Psoas muscle (tissue), 7 donors: ENCODE measurements at regions not wholly inside any gene's neighbourhood (a gene's known extent, or its start where the extent isn't known, plus 50 kb on each side); places are given as distances from the start of the nearest gene placed in this dataset.

ENCODE experiments used
- ATAC-seq, 4 donors: fragments of 200-7000 bp; cut with Tn5 transposase; one replicate each; pipeline ENCODE4 v1.9.1; 2020; ENCODE audit warnings: moderate library complexity in 3 of 4, mild to moderate bottlenecking in 2 of 4
- DNase-seq, 2 donors: peaks; one replicate each; pipeline ENCODE4 v3.0.0-alpha.2; 2020
- H3K27ac ChIP-seq: fragments of 200-600 bp; one replicate; pipeline ENCODE4 v1.8.0; 2022
- H3K27me3 ChIP-seq, 3 donors: fragments of 200-600 bp in 1 of 3; one replicate each; pipeline versions ENCODE4 v1.6.1 to v1.8.0; 2013 to 2022; ENCODE audit warnings: low read length in 2 of 3, mild to moderate bottlenecking in 2 of 3, moderate library complexity in 1 of 3; ENCODE audit not compliant: insufficient read depth in 3 of 3
- H3K36me3 ChIP-seq, 2 donors: fragments of 200-600 bp in 1 of 2; one replicate each; pipeline versions ENCODE4 v1.6.1 to v1.8.0; 2013 to 2022; ENCODE audit warnings: low read depth in 1 of 2, mild to moderate bottlenecking in 1 of 2, moderate library complexity in 1 of 2; ENCODE audit not compliant: insufficient read depth in 1 of 2
- H3K4me1 ChIP-seq: fragments of 200-600 bp; one replicate; pipeline ENCODE4 v1.8.0; 2022
- H3K4me3 ChIP-seq: fragments of 200-600 bp; one replicate; pipeline ENCODE4 v1.8.0; 2022; ENCODE audit warnings: mild to moderate bottlenecking
- H3K9me3 ChIP-seq: fragments of 200-600 bp; one replicate; pipeline ENCODE4 v1.8.0; 2022
- CTCF ChIP-seq: fragments of 200-600 bp; IDR thresholded peaks from one replicate; pipeline ENCODE4 v1.8.0; 2022; ENCODE audit warnings: antibody characterized with exemption
- WGBS, 3 donors: extraction: QIAGEN DNeasy Blood & Tissue Kit; methylation state at CpG; one replicate each; pipeline versions ENCODE4 v1.1.6 to v1.1.7; 2013; 5-methylcytosine and 5-hydroxymethylcytosine counted together
- intact Hi-C, 2 donors: fragments of 100-400 bp; cut with DNase I; formaldehyde crosslinking; loops; one replicate each; pipeline versions ENCODE4 v1.11.0 to v1.14.2; 2022
- donor health status: healthy with polysubstance abuse.
- donor health status: DM: no; HTN: no; CAD: no; lungs with moderate emphysema.
- donor health status: Bipolar disorder and iron deficiency.
- donor health status: healthy.
- donor health status: DM: yes; HTN: yes; CAD: no.
- donor health status: DM: no; HTN: no; CAD: no.
- donor health status: DM: yes; HTN: yes; CAD: no.

DNA sequence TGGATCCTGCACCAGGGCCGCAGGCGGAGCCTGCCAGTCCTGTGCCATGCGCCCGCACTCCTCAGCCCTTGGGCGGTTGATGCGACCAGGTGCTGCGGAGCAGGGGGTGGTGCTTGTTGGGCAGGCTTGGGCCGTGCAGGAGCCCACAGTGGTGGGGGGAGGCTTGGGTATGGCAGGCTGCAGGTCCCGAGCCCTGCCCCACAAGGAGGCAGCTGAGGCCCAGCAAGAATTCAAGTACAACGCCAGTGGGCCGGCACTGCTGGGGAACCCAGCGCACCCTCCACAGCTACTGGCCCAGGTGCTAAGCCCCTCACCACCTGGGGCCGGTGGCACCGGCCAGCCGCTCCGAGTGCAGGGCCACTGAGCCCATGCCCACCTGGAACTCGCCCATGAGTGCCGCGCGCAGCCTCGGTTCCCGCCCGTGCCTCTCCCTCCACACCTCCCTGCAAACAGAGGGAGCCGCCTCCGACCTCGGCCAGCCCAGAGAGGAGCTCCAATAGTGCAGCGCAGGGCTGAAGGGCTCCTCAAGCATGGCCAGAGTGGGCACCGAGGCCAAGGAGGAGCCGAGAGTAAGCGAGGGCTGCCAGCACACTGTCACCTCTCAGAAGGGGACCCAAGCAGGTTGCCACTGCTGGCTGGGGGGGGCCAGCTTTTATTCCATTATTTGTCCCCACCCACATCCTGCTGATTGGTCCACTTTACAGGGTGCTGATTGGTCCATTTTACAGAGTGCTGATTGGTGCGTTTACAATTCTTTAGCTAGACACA is 339.0 kb upstream of the KLF3 start:
- WGBS, 3 donors = 92 to 97% (median 95%) methylated on average over 31 of the region's 31 CpGs
- intact Hi-C loops = loop anchor here (5.0 to 10.0 kb wide), 3 partner anchors 240 to 258 kb away; no protein-coding TSS in a partner anchor
- Histone ChIP-seq H3K4me1 (peaks cover 4% of the 10 kb centered on the region), H3K9me3 (no peaks in the 10 kb centered on the region), H3K4me3 (no peak overlapping the region), H3K27me3 (no peaks in the 10 kb centered on the region), H3K27ac (no peak overlapping the region), H3K36me3 (no peaks in the 10 kb centered on the region)
- TF ChIP-seq CTCF = no peak
- no peak for ATAC-seq
- DNase-seq = no peak

DNA sequence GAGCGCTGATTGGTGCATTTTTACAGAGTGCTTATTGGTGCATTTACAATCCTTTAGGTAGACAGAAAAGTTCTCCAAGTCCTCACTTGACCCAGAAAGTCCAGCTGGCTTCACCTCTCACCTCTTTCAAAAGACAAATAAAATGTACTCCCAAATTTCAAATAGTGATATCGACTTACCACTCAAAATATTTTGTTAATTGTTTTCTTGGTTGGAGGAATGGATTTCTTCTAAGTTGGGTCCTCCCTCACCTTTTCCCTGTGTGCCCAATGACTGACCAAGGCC is 338.4 kb upstream of the KLF3 start:
- Histone ChIP-seq H3K36me3 (no peaks in the 10 kb centered on the region), H3K4me3 (no peak overlapping the region), H3K4me1 (no peaks in the 10 kb centered on the region), H3K9me3 (no peaks in the 10 kb centered on the region), H3K27me3 (no peaks in the 10 kb centered on the region), H3K27ac (no peak overlapping the region)
- DNase-seq (no peak), ATAC-seq (no peak)
- no peak for TF ChIP-seq CTCF
- intact Hi-C loops = loop anchor here (10.0 kb wide), 2 partner anchors 239 to 251 kb away; no protein-coding TSS in a partner anchor
- 92 to 96% (median 94%) methylated on average over 2 of the region's 2 CpGs for WGBS, 3 donors

DNA sequence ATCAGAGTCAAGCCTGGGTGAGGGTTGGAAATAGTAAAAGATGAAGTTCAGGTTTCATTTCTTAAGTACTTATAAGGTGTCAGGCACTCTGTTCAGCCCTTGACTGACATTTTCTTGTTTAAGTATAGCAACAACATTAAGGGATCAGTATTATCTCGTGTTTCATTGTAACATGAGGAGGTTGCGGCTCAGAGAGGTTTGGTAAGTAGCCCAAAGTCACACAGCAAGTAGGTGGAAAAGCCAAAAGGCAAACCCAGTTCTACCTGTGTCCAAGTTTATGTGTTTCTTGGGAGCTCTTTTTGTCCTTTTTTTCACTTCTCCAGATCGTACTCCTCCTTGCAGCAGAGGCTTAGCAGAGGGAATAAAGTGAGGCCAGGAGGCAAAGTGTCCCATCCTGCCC is 337.5 kb upstream of the KLF3 start:
- no peak for TF ChIP-seq CTCF
- Histone ChIP-seq H3K27ac (no peak overlapping the region), H3K4me3 (no peak overlapping the region), H3K36me3 (no peaks in the 10 kb centered on the region), H3K4me1 (no peaks in the 10 kb centered on the region), H3K9me3 (no peaks in the 10 kb centered on the region), H3K27me3 (no peaks in the 10 kb centered on the region)
- ATAC-seq (no peak), DNase-seq (no peak)
- WGBS, 3 donors = 81 to 82% (median 82%) methylated on average over 3 of the region's 3 CpGs
- intact Hi-C loops = loop anchor here (10.0 kb wide), 2 partner anchors 238 to 252 kb away; no protein-coding TSS in a partner anchor

GRCh38 chr4:38327174-38327573 is 336.8 kb upstream of the KLF3 start:
- TF ChIP-seq CTCF = no peak
- ATAC-seq = no peak
- intact Hi-C loops = loop anchor here (10.0 kb wide), 2 partner anchors 238 to 252 kb away; no protein-coding TSS in a partner anchor

More at GRCh38 chr4:38327174-38327573, 336.8 kb upstream of the KLF3 start:
- no peak overlapping the region for H3K27ac ChIP-seq
- no peak overlapping the region for H3K4me3 ChIP-seq
- H3K4me1 ChIP-seq = no peaks in the 10 kb centered on the region
- no peaks in the 10 kb centered on the region for H3K9me3 ChIP-seq
- H3K36me3 ChIP-seq = no peaks in the 10 kb centered on the region
- no peak for DNase-seq
- no peaks in the 10 kb centered on the region for H3K27me3 ChIP-seq
